ENCODE measurements at regions not wholly inside any gene's neighbourhood (a gene's known extent, or its start where the extent isn't known, plus 50 kb on each side); places are given as distances from the start of the nearest gene placed in this dataset.

DNA sequence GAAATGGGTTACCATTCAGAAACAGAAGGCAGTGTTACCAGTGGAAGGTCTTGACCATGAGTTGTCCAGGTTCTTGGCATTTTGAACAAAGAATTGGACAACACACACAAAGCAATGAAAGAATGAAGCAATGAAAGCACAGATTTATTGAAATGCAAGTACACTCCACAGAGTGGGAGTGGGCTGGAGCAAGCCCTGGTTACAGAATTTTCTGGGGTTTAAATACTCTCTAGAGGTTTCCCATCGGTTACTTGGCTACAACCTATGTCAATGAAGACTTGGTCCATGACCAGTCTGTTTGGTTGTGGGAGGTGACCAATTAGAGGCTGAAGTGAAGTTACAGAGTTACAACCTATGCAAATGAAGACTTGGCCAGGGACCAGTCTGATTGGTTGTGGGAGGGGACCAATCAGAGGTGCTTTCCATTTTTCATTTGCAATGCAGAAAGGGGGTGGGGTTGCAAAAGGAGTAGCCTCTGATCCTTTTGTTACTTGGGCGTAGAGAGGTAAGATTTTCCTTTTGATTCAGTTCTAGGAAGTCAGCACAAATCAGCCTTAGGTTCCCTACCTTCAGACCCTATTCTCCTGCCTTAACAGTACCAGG, 71.7 kb upstream of the SPRY4 start:
- TF ChIP-seq CTCF (IDR thresholded peaks at IDR 0.05): no peak
- Histone ChIP-seq H3K27me3 (ENCODE audit: low read depth) (no peaks in the 10 kb centered on the region), H3K4me1 (no peaks in the 10 kb centered on the region), H3K36me3 (no peaks in the 10 kb centered on the region), H3K9me3 (peaks cover 5% of the 10 kb centered on the region), H3K4me3 (no peak overlapping the region), H3K27ac (no peak overlapping the region)
- ATAC-seq: no peak
- DNase-seq: no peak
- intact Hi-C loops (cut with DNase I): no loop called here

- Histone ChIP-seq H3K9me3 (peaks cover 5% of the 10 kb centered on the region), H3K27ac (no peak overlapping the region), H3K36me3 (no peaks in the 10 kb centered on the region), H3K4me1 (peaks cover 12% of the 10 kb centered on the region), H3K4me3 (no peak overlapping the region), H3K27me3 (ENCODE audit: low read depth) (no peaks in the 10 kb centered on the region)
- no peak for ATAC-seq
- DNase-seq: no peak
- intact Hi-C loops (cut with DNase I): no loop called here
- TF ChIP-seq CTCF (IDR thresholded peaks at IDR 0.05): no peak
Measured at GRCh38 chr5:142395334-142395733, 70.5 kb upstream of the SPRY4 start.

GRCh38 chr5:142391058-142391845, 66.4 kb upstream of the SPRY4 start:
- Histone ChIP-seq H3K4me3 (no peak overlapping the region), H3K36me3 (no peaks in the 10 kb centered on the region), H3K27ac (peak overlapping the region; percentile 46), H3K4me1 (peaks cover 42% of the 10 kb centered on the region), H3K27me3 (ENCODE audit: low read depth) (no peaks in the 10 kb centered on the region), H3K9me3 (peaks cover under 1% of the 10 kb centered on the region)
- intact Hi-C loops (cut with DNase I): no loop called here
- no peak for TF ChIP-seq CTCF (IDR thresholded peaks at IDR 0.05)
- DNase-seq: no peak
- ATAC-seq: no peak

- DNase-seq: no peak
- no peaks in the 10 kb centered on the region for H3K9me3 ChIP-seq
- no peaks in the 10 kb centered on the region for H3K27me3 ChIP-seq (ENCODE audit: low read depth)
- no peak for ATAC-seq
- H3K4me3 ChIP-seq: no peak overlapping the region
- peaks cover 42% of the 10 kb centered on the region for H3K4me1 ChIP-seq
- intact Hi-C loops (cut with DNase I): no loop called here
- H3K36me3 ChIP-seq: no peaks in the 10 kb centered on the region
- peak overlapping the region; percentile 67 for H3K27ac ChIP-seq
- TF ChIP-seq CTCF (IDR thresholded peaks at IDR 0.05): no peak
Measured at GRCh38 chr5:142390334-142390733, 65.5 kb upstream of the SPRY4 start.

DNA sequence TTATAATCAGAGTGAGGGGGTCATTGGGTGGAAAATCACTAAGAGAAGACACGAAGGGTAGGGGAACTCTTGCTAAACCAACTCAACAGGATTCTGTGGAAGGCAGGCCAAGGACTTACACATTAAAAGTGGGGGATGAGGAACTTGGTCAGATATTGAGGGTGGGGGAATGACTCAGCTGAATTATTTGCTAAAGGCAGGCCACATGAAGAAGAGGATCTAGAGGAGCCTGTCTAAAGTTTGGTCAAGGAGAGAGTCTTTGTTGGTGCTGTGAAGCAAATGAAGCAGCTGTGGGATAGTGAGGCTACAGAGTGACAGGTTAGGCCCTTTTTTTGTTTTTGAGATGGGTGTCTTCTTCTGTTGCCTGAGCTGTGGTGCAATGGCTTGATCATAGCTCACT, 63.9 kb upstream of the SPRY4 start:
- peaks cover 42% of the 10 kb centered on the region for H3K4me1 ChIP-seq
- H3K4me3 ChIP-seq: no peak overlapping the region
- TF ChIP-seq CTCF (IDR thresholded peaks at IDR 0.05): no peak
- DNase-seq (no peak), ATAC-seq (no peak)
- intact Hi-C loops (cut with DNase I): no loop called here
- no peak overlapping the region for H3K27ac ChIP-seq
- H3K27me3 ChIP-seq (ENCODE audit: low read depth): no peaks in the 10 kb centered on the region
- H3K9me3 ChIP-seq: no peaks in the 10 kb centered on the region
- H3K36me3 ChIP-seq: no peaks in the 10 kb centered on the region
